ENCODE measurements at regions not wholly inside any gene's neighbourhood (a gene's known extent, or its start where the extent isn't known, plus 50 kb on each side); places are given as distances from the start of the nearest gene placed in this dataset.
"Not testable (repeated sequence)": the region's sequence is repeated elsewhere in the genome, so short reads cannot be mapped to it uniquely, and the experiment has no call there.

GRCh38 chr1:4462831-4463484, 191.5 kb upstream of the AJAP1 start:
- no peak for DNase-seq

GRCh38 chr1:4463631-4464030, 190.8 kb upstream of the AJAP1 start:
- DNase-seq = no peak

GRCh38 chr1:4464478-4464877, 189.9 kb upstream of the AJAP1 start:
- no peak for DNase-seq

GRCh38 chr1:4467241-4467640, 187.2 kb upstream of the AJAP1 start:
- no peak for DNase-seq

- DNase-seq = no peak
Measured at GRCh38 chr1:4468386-4468785, 186.0 kb upstream of the AJAP1 start.

GRCh38 chr1:4468804-4469514, 185.4 kb upstream of the AJAP1 start:
- no peak for DNase-seq

GRCh38 chr1:4476394-4476793, 178.0 kb upstream of the AJAP1 start:
- no peak for DNase-seq

GRCh38 chr1:4481451-4481850, 173.0 kb upstream of the AJAP1 start:
- no peak for DNase-seq

GRCh38 chr1:4482526-4482925, 171.9 kb upstream of the AJAP1 start:
- DNase-seq = no peak

GRCh38 chr1:4483021-4483625, 171.3 kb upstream of the AJAP1 start:
- DNase-seq = no peak

- DNase-seq = no peak
Measured at GRCh38 chr1:4485398-4485797, 169.0 kb upstream of the AJAP1 start.

- no peak for DNase-seq
Measured at GRCh38 chr1:4485878-4486277, 168.5 kb upstream of the AJAP1 start.

GRCh38 chr1:4486408-4487120, 167.8 kb upstream of the AJAP1 start:
- no peak for DNase-seq

GRCh38 chr1:4488018-4488417, 166.4 kb upstream of the AJAP1 start:
- no peak for DNase-seq

- no peak for DNase-seq
Measured at GRCh38 chr1:4489486-4489885, 164.9 kb upstream of the AJAP1 start.

GRCh38 chr1:4489992-4490391, 164.4 kb upstream of the AJAP1 start:
- DNase-seq = not testable (repeated sequence)

- DNase-seq = no peak
Measured at GRCh38 chr1:4494027-4494426, 160.4 kb upstream of the AJAP1 start.

GRCh38 chr1:4494558-4494957, 159.9 kb upstream of the AJAP1 start:
- DNase-seq = no peak

GRCh38 chr1:4495809-4496208, 158.6 kb upstream of the AJAP1 start:
- no peak for DNase-seq

- DNase-seq = no peak
Measured at GRCh38 chr1:4500441-4500840, 154.0 kb upstream of the AJAP1 start.

- no peak for DNase-seq
Measured at GRCh38 chr1:4506591-4506990, 147.8 kb upstream of the AJAP1 start.

- no peak for DNase-seq
Measured at GRCh38 chr1:4509206-4509605, 145.2 kb upstream of the AJAP1 start.

GRCh38 chr1:4510276-4510691, 144.1 kb upstream of the AJAP1 start:
- DNase-seq = no peak

- DNase-seq = no peak
Measured at GRCh38 chr1:4511374-4511773, 143.0 kb upstream of the AJAP1 start.
